Erythroblast (primary cell): ENCODE measurements at regions not wholly inside any gene's neighbourhood (a gene's known extent, or its start where the extent isn't known, plus 50 kb on each side); places are given as distances from the start of the nearest gene placed in this dataset.

Experiments used
- GATA1 ChIP-seq: IDR thresholded peaks from 2 replicates; pipeline ENCODE4 v1.6.1; 2011; ENCODE audit warnings: low read depth, mild to moderate bottlenecking, control low read depth, low read length, moderate library complexity
- POLR2A ChIP-seq: IDR thresholded peaks from 2 replicates; pipeline ENCODE4 v1.6.1; 2011; ENCODE audit warnings: mild to moderate bottlenecking, low read length

DNA sequence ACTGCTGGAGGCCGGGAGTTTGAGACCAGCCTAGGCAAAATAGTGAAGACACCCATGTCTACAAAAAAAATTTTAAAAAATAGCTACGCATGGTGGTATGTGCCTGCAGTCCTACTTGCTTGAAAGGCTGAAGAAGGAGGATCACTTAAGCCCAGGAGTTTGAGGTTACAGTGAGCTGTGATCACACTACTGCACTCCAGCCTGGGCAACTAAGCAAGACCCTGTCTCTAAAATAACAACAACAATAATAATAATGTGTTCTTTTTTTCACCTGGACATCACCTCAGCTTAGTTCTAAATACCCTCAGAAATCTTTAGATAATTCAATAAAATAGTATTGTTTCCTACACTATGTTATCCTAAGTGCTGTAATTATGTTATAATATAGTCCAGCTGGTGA, 397.1 kb upstream of the ZNF804A start:
- TF ChIP-seq POLR2A (no peak), GATA1 (no peak)
